Mesothelial cell of epicardium (in vitro differentiated cells): ENCODE measurements at regions not wholly inside any gene's neighbourhood (a gene's known extent, or its start where the extent isn't known, plus 50 kb on each side); places are given as distances from the start of the nearest gene placed in this dataset.
"Not testable (repeated sequence)": the region's sequence is repeated elsewhere in the genome, so short reads cannot be mapped to it uniquely, and the experiment has no call there.

Experiments
- DNase-seq, 2 experiments: peaks; one replicate each; pipeline ENCODE4 v3.0.0; 2021; ENCODE audit warnings: low spot score in 2 of 2; ENCODE audit not compliant: unreplicated experiment in 2 of 2
- H3K27ac Mint-ChIP-seq: 2 replicates; pipeline ENCODE4 v1.8.0; 2021; ENCODE audit warnings: mixed read lengths
- H3K27me3 Mint-ChIP-seq: 2 replicates; pipeline ENCODE4 v1.8.0; 2021; ENCODE audit warnings: low read depth, mixed read lengths
- H3K36me3 Mint-ChIP-seq: 2 replicates; pipeline ENCODE4 v1.8.0; 2021; ENCODE audit warnings: mixed read lengths
- H3K4me1 Mint-ChIP-seq: 2 replicates; pipeline ENCODE4 v1.8.0; 2021; ENCODE audit warnings: mixed read lengths
- H3K4me3 Mint-ChIP-seq: 2 replicates; pipeline ENCODE4 v1.8.0; 2021; ENCODE audit warnings: mild to moderate bottlenecking, moderate library complexity, mixed read lengths
- H3K9me3 Mint-ChIP-seq: 2 replicates; pipeline ENCODE4 v1.8.0; 2021; ENCODE audit warnings: mixed read lengths
- CTCF ChIP-seq: fragments of 200-600 bp; sonication (generic); IDR thresholded peaks from one replicate; pipeline ENCODE4 v1.5.0; 2021; ENCODE audit warnings: antibody characterized with exemption; ENCODE audit not compliant: unreplicated experiment

- Mint-ChIP-seq H3K9me3 (no peaks in the 10 kb centered on the region), H3K27me3 (no peaks in the 10 kb centered on the region), H3K27ac (no peak overlapping the region), H3K4me1 (no peaks in the 10 kb centered on the region), H3K4me3 (no peak overlapping the region), H3K36me3 (no peaks in the 10 kb centered on the region)
- no peak for DNase-seq
- TF ChIP-seq CTCF, result no peak
These were observed 182.8 kb upstream of the DGKB start for GRCh38 chr7:15085366-15085765.

GRCh38 chr7:15084368-15084767, 181.8 kb upstream of the DGKB start:
- no peak for DNase-seq
- Mint-ChIP-seq H3K4me3 (no peak overlapping the region), H3K27ac (no peak overlapping the region), H3K9me3 (no peaks in the 10 kb centered on the region), H3K4me1 (no peaks in the 10 kb centered on the region), H3K27me3 (no peaks in the 10 kb centered on the region), H3K36me3 (no peaks in the 10 kb centered on the region)
- no peak for TF ChIP-seq CTCF

- no peak overlapping the region for H3K27ac Mint-ChIP-seq
- H3K27me3 Mint-ChIP-seq, result no peaks in the 10 kb centered on the region
These were observed 179.3 kb upstream of the DGKB start for GRCh38 chr7:15081891-15082290.

GRCh38 chr7:15073301-15073700, 170.8 kb upstream of the DGKB start:
- no peak overlapping the region for H3K4me3 Mint-ChIP-seq
- TF ChIP-seq CTCF, result no peak
- no peak for DNase-seq
- H3K4me1 Mint-ChIP-seq, result no peaks in the 10 kb centered on the region
- no peaks in the 10 kb centered on the region for H3K36me3 Mint-ChIP-seq
- no peak overlapping the region for H3K27ac Mint-ChIP-seq
- H3K27me3 Mint-ChIP-seq, result no peaks in the 10 kb centered on the region
- H3K9me3 Mint-ChIP-seq, result no peaks in the 10 kb centered on the region

More at GRCh38 chr7:15081891-15082290, 179.3 kb upstream of the DGKB start:
- no peak overlapping the region for H3K4me3 Mint-ChIP-seq
- no peak for DNase-seq
- H3K36me3 Mint-ChIP-seq, result no peaks in the 10 kb centered on the region
- H3K9me3 Mint-ChIP-seq, result no peaks in the 10 kb centered on the region
- no peak for TF ChIP-seq CTCF
- H3K4me1 Mint-ChIP-seq, result no peaks in the 10 kb centered on the region

- H3K9me3 Mint-ChIP-seq, result peaks cover 9% of the 10 kb centered on the region
- H3K4me1 Mint-ChIP-seq, result no peaks in the 10 kb centered on the region
- H3K4me3 Mint-ChIP-seq, result no peak overlapping the region
- DNase-seq, result no peak
- TF ChIP-seq CTCF, result no peak
- no peaks in the 10 kb centered on the region for H3K27me3 Mint-ChIP-seq
- H3K27ac Mint-ChIP-seq, result no peak overlapping the region
- H3K36me3 Mint-ChIP-seq, result no peaks in the 10 kb centered on the region
These were observed 165.8 kb upstream of the DGKB start for GRCh38 chr7:15068324-15068723.

GRCh38 chr7:15057272-15057671, 154.7 kb upstream of the DGKB start:
- peaks cover 3% of the 10 kb centered on the region for H3K4me1 Mint-ChIP-seq
- H3K36me3 Mint-ChIP-seq, result no peaks in the 10 kb centered on the region
- H3K9me3 Mint-ChIP-seq, result no peaks in the 10 kb centered on the region
- no peak overlapping the region for H3K27ac Mint-ChIP-seq
- H3K27me3 Mint-ChIP-seq, result no peaks in the 10 kb centered on the region
- no peak for TF ChIP-seq CTCF
- H3K4me3 Mint-ChIP-seq, result no peak overlapping the region
- DNase-seq, result no peak

- not testable (repeated sequence) for H3K4me3 Mint-ChIP-seq, H3K27me3 Mint-ChIP-seq, H3K9me3 Mint-ChIP-seq, H3K36me3 Mint-ChIP-seq, H3K4me1 Mint-ChIP-seq, DNase-seq, H3K27ac Mint-ChIP-seq
These were observed 151.8 kb upstream of the DGKB start for GRCh38 chr7:15054304-15054703.
